K562 (cell line): ENCODE measurements at regions not wholly inside any gene's neighbourhood (a gene's known extent, or its start where the extent isn't known, plus 50 kb on each side); places are given as distances from the start of the nearest gene placed in this dataset.

Source experiments
- ATAC-seq: fragments of 200-7000 bp; cut with Tn5 transposase; 3 replicates; pipeline ENCODE4 v1.9.1; 2020; ENCODE audit warnings: moderate library complexity
- BruUV-seq: library from RNA; stranded (reverse); fragments of 400-500 nt; replicated peaks from 2 replicates; lab custom pipeline; 2021; lab: Mats Ljungman, UMichigan
- CTCF ChIA-PET: fragments of 300-600 bp; formaldehyde crosslinking; extraction: SDS; loops from one replicate; lab custom pipeline; 2021; ENCODE audit warnings: low intra/inter-chr PET ratio; lab: Yijun Ruan, JAX
- POLR2A ChIA-PET: fragments of 300-600, 350-650 bp; sonication (Branson Sonifier 250); formaldehyde crosslinking; extraction: SDS; loops from one replicate; lab custom pipeline; 2021; ENCODE audit warnings: antibody characterized with exemption, inconsistent platforms; lab: Yijun Ruan, JAX
- DNase-seq, 4 experiments: peaks; one replicate each; pipeline versions ENCODE4 v3.0.0 to v3.0.0-alpha.2; 2011 to 2018; ENCODE audit warnings: low spot score in 3 of 4, mixed read lengths in 3 of 4; ENCODE audit errors: extremely low read depth in 1 of 4
- FAIRE-seq: peaks from 2 replicates; lab custom pipeline; 2011; peaks lifted over from hg19 to GRCh38; lab: Jason Lieb, UNC
- H2AFZ ChIP-seq: 2 replicates; pipeline ENCODE4 v1.6.0; 2011; ENCODE audit warnings: low read depth, low read length, control low read depth, inconsistent platforms
- H3K27ac ChIP-seq: fragments of 200-600 bp; 3 replicates; pipeline ENCODE4 v1.8.0; 2011; ENCODE audit warnings: low read depth, mild to moderate bottlenecking, control low read depth, inconsistent platforms, low read length, moderate library complexity, mixed read lengths; ENCODE audit errors: extremely low read depth
- H3K27me3 ChIP-seq, 2 experiments: fragments of 300-600 bp in 1 of 2; 2 replicates in 1 of 2; 3 replicates in 1 of 2; pipeline versions ENCODE4 v1.6.0 to v1.8.0; 2011; ENCODE audit warnings: inconsistent platforms in 2 of 2, low read length in 2 of 2, mild to moderate bottlenecking in 1 of 2, mixed read lengths in 1 of 2, moderate library complexity in 1 of 2; ENCODE audit not compliant: control insufficient read depth in 2 of 2, insufficient read depth in 2 of 2
- H3K36me3 ChIP-seq: fragments of 300-600 bp; 3 replicates; pipeline ENCODE4 v1.8.0; 2011; ENCODE audit warnings: mild to moderate bottlenecking, low read length, inconsistent platforms; ENCODE audit not compliant: control insufficient read depth, insufficient read depth
- H3K4me1 ChIP-seq, 2 experiments: fragments of 200-600 bp in 1 of 2; replicated peaks in 1 of 2; 2 replicates in 1 of 2; 3 replicates in 1 of 2; pipeline versions ENCODE4 v1.5.1 to v1.8.0; 2011; ENCODE audit warnings: inconsistent platforms in 2 of 2, low read length in 2 of 2, mild to moderate bottlenecking in 1 of 2, mixed read lengths in 1 of 2, moderate library complexity in 1 of 2; ENCODE audit not compliant: control insufficient read depth in 2 of 2, insufficient read depth in 2 of 2
- H3K4me2 ChIP-seq: 2 replicates; pipeline ENCODE4 v1.6.1; 2011; ENCODE audit warnings: low read length, control low read depth, inconsistent platforms, mixed read lengths; ENCODE audit not compliant: insufficient read depth
- H3K4me3 ChIP-seq: fragments of 200-600 bp; sonication (generic), shearing (Covaris generic); 2 replicates; pipeline ENCODE4 v1.5.1; 2016; ENCODE audit warnings: control low read depth, inconsistent platforms
- H3K79me2 ChIP-seq: fragments of 200-600 bp; 3 replicates; pipeline ENCODE4 v1.8.0; 2011; ENCODE audit warnings: low read length, inconsistent platforms; ENCODE audit not compliant: control insufficient read depth, insufficient read depth
- H3K9ac ChIP-seq, 2 experiments: 2 replicates each; pipeline versions ENCODE4 v1.6.0 to v1.6.1; 2011; ENCODE audit warnings: low read depth in 2 of 2, low read length in 2 of 2, control low read depth in 1 of 2, inconsistent platforms in 1 of 2, mild to moderate bottlenecking in 1 of 2, mixed read lengths in 1 of 2; ENCODE audit not compliant: insufficient read depth in 1 of 2
- H3K9me1 ChIP-seq: one replicate; pipeline ENCODE4 v1.6.0; 2011; ENCODE audit warnings: inconsistent platforms, mild to moderate bottlenecking, low read length, moderate library complexity; ENCODE audit not compliant: control insufficient read depth, insufficient read depth
- H3K9me3 ChIP-seq: replicated peaks from 2 replicates; pipeline ENCODE4 v1.5.1; 2011; ENCODE audit warnings: low read depth, low read length, inconsistent platforms; ENCODE audit not compliant: control insufficient read depth, insufficient read depth
- H4K20me1 ChIP-seq: replicated peaks from 2 replicates; pipeline ENCODE4 v1.6.1; 2011; ENCODE audit warnings: low read length, inconsistent platforms, mixed read lengths; ENCODE audit not compliant: control insufficient read depth, insufficient read depth
- DDX20 ChIP-seq: fragments of 450-650 bp; IDR thresholded peaks from 2 replicates; pipeline ENCODE4 v1.6.1; 2016; ENCODE audit warnings: missing genetic modification characterization, low read depth, mild to moderate bottlenecking, missing compliant biosample characterization, moderate library complexity
- ESRRB ChIP-seq: fragments of 250-450 bp; sonication (Bioruptor Pico); IDR thresholded peaks from 2 replicates; pipeline ENCODE4 v1.5.0; 2020; ENCODE audit warnings: mild to moderate bottlenecking, moderate library complexity, borderline replicate concordance
- MED1 ChIP-seq: sonication (generic); formaldehyde crosslinking; IDR thresholded peaks from 2 replicates; pipeline ENCODE4 v1.8.1; 2023; ENCODE audit warnings: missing genetic modification reagents, borderline replicate concordance
- NR2C2 ChIP-seq, 2 experiments: fragments of 200-800 bp in 1 of 2; sonication (Bioruptor generic) in 1 of 2; sonication (generic) in 1 of 2; formaldehyde crosslinking in 1 of 2; IDR thresholded peaks; 2 replicates each; pipeline versions ENCODE4 v1.6.1 to v1.8.0; 2016 to 2022; ENCODE audit warnings: mild to moderate bottlenecking in 1 of 2, missing compliant biosample characterization in 1 of 2, missing genetic modification characterization in 1 of 2, missing genetic modification reagents in 1 of 2
- PCBP2 ChIP-seq: fragments of 200-400 bp; formaldehyde crosslinking; IDR thresholded peaks from 2 replicates; pipeline ENCODE4 v1.6.1; 2018; ENCODE audit warnings: low read length, low read depth, mild to moderate bottlenecking, moderate library complexity; ENCODE audit not compliant: poor library complexity, severe bottlenecking
- PHB2 ChIP-seq: fragments of 450-650 bp; IDR thresholded peaks from 2 replicates; pipeline ENCODE4 v1.6.1; 2017; ENCODE audit warnings: low read depth
- RFX5 ChIP-seq: IDR thresholded peaks from 2 replicates; pipeline ENCODE4 v1.6.1; 2011; ENCODE audit warnings: low read depth, mild to moderate bottlenecking, improper control_type of control experiment, low read length
- SMC3 ChIP-seq: conservative IDR thresholded peaks from 2 replicates; pipeline ENCODE4 v1.6.1; 2011; ENCODE audit warnings: low read depth, low read length, improper control_type of control experiment; ENCODE audit not compliant: insufficient read depth
- TBP ChIP-seq: optimal IDR thresholded peaks from 2 replicates; pipeline ENCODE3; 2011; ENCODE audit warnings: low read depth, low read length, improper control_type of control experiment
- WGBS: fragments of 100-300 bp; shearing (Covaris generic); methylation state at CpG from one replicate; pipeline ENCODE4 v1.1.6; 2016; ENCODE audit warnings: low coverage, mixed read lengths; ENCODE audit not compliant: insufficient coverage; ENCODE audit errors: missing lambda C conversion rate; 5-methylcytosine and 5-hydroxymethylcytosine counted together
- in situ Hi-C: fragments of 300-500 bp; cut with MboI; formaldehyde crosslinking; loops from 4 replicates; pipeline ENCODE4 v1.15.0; 2018; ENCODE audit warnings: inconsistent platforms, mixed read lengths
- intact Hi-C: fragments of 100-400 bp; cut with micrococcal nuclease; formaldehyde crosslinking; loops from 2 replicates; pipeline ENCODE4 v1.14.2; 2022
- TF ChIP-seq, protein P1 (sequence below), 2 experiments: fragments of 450-650 bp; IDR thresholded peaks; 2 replicates each; pipeline ENCODE4 v1.6.1; 2016; ENCODE audit warnings: mild to moderate bottlenecking in 2 of 2, borderline replicate concordance in 1 of 2, low read depth in 1 of 2, moderate library complexity in 1 of 2
- TF ChIP-seq, protein P2 (sequence below): fragments of 200-800 bp; sonication (Bioruptor generic); IDR thresholded peaks from 2 replicates; pipeline ENCODE4 v1.6.1; 2017; ENCODE audit warnings: missing genetic modification characterization, missing compliant biosample characterization

DNA sequence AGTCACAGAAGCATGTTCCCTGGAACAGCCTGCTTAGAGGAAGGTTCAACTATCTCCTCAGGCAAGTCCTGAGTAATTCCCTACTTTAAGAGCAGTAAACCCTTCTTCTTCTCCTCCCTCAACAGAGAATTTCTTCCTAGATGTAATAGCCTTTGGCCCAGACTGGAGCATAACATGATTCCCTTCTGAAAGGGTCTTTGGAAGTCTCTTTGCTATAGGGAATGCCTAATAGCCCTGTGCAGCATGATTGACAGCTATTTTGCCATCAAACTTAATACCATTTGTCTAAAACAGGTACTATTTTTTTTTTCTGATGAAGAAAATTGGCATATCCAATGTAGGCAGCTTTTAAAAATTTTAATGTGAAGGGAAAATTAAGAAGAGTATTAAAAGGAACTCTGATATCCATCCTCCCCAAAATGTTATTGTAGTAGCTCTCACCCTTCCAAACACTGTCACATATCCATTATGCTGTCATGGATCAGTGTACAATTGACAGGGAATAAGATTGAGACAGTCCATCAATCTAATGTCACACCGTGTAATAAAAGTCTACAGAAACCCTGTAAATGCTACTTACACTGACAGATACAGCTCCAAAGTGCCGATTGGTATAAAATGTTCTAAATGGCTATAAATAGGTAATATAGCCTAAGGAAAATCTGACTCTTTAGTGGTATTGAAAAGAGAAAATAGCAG is 884.6 kb downstream of the TTLL7 start:
- in situ Hi-C loops = no loop called here
- BruUV-seq = no TSS peak
- POLR2A ChIA-PET = no interaction called here
- TF ChIP-seq TBP (no peak), PHB2 (no peak), RFX5 (no peak), MED1 (CRISPR knock-in tag) (no peak), PCBP2 (no peak), NR2C2 (CRISPR knock-in tag; IDR thresholded peaks at IDR 0.05) (no peak), NR2C2 (tag; IDR thresholded peaks at IDR 0.05) (no peak), ESRRB (CRISPR knock-in tag) (no peak), SMC3 (no peak), DDX20 (tag) (no peak)
- TF ChIP-seq, protein P1, sequence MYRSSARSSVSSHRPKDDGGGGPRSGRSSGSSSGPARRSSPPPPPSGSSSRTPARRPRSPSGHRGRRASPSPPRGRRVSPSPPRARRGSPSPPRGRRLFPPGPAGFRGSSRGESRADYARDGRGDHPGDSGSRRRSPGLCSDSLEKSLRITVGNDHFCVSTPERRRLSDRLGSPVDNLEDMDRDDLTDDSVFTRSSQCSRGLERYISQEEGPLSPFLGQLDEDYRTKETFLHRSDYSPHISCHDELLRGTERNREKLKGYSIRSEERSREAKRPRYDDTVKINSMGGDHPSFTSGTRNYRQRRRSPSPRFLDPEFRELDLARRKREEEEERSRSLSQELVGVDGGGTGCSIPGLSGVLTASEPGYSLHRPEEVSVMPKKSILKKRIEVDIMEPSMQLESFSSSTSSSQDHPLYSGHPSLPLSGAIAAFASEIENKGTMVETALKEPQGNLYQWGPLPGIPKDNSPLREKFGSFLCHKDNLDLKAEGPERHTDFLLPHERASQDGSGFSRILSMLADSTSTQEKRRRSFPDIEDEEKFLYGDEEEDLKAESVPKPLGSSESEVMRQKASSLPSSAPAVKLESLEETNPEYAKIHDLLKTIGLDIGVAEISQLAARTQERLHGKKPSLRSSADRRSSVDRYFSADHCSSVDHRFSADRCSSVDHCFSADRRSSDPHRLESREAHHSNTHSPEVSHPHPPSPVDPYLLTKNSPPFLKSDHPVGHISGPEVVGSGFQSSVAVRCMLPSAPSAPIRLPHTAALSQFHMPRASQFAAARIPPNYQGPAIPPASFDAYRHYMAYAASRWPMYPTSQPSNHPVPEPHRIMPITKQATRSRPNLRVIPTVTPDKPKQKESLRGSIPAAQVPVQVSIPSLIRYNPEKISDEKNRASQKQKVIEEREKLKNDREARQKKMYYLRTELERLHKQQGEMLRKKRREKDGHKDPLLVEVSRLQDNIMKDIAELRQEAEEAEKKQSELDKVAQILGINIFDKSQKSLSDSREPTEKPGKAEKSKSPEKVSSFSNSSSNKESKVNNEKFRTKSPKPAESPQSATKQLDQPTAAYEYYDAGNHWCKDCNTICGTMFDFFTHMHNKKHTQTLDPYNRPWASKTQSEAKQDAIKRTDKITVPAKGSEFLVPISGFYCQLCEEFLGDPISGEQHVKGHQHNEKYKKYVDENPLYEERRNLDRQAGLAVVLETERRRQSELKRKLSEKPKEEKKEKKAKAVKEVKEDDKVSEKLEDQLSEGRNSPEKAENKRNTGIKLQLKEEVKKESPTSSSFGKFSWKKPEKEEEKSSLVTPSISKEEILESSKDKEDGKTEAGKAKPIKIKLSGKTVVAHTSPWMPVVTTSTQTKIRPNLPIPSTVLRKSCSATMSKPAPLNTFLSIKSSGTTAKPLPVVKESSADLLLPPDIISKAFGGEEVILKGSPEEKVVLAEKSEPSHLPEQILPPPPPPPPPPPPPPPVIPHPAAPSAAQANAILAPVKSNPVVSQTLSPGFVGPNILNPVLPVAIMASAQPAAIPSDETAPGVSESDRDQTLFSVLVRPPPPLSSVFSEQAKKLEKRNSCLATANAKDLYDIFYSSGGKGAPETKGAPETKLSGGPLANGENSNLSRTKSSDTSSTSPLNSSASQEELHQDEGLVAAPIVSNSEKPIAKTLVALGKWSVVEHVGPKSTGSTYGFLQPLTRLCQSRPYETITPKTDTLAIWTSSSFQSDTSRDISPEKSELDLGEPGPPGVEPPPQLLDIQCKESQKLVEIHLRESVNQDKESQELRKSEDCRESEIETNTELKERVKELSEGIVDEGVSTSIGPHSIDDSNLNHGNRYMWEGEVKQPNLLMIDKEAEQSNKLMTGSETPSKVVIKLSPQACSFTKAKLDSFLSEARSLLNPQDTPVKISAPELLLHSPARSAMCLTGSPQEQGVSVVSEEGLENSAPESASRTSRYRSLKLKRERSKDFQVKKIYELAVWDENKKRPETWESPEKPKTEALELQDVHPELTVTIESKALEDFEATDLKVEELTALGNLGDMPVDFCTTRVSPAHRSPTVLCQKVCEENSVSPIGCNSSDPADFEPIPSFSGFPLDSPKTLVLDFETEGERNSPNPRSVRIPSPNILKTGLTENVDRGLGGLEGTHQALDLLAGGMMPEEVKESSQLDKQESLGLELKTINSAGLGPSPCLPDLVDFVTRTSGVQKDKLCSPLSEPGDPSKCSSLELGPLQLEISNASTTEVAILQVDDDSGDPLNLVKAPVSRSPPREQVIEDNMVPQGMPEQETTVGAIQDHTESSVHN (IDR thresholded peaks at IDR 0.05; ENCODE audit: borderline replicate concordance in 1 of 2, low read depth in 1 of 2) = no peak
- TF ChIP-seq, protein P2, sequence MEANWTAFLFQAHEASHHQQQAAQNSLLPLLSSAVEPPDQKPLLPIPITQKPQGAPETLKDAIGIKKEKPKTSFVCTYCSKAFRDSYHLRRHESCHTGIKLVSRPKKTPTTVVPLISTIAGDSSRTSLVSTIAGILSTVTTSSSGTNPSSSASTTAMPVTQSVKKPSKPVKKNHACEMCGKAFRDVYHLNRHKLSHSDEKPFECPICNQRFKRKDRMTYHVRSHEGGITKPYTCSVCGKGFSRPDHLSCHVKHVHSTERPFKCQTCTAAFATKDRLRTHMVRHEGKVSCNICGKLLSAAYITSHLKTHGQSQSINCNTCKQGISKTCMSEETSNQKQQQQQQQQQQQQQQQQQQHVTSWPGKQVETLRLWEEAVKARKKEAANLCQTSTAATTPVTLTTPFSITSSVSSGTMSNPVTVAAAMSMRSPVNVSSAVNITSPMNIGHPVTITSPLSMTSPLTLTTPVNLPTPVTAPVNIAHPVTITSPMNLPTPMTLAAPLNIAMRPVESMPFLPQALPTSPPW (CRISPR knock-in tag) = no peak

More for the DNA sequence above, 884.6 kb downstream of the TTLL7 start:
- no peak overlapping the region for H3K4me2 ChIP-seq
- no peaks in the 10 kb centered on the region for H4K20me1 ChIP-seq
- no peaks in the 10 kb centered on the region for H3K79me2 ChIP-seq
- FAIRE-seq (no peak), DNase-seq (no peak), ATAC-seq (no peak)
- H3K9ac ChIP-seq = no peak overlapping the region
- H3K4me3 ChIP-seq = no peak overlapping the region
- no peak overlapping the region for H2AFZ ChIP-seq
- H3K9me1 ChIP-seq = no peaks in the 10 kb centered on the region
- H3K27me3 ChIP-seq = no peaks in the 10 kb centered on the region
- WGBS = 0% methylated on average over 2 of the region's 2 CpGs
- H3K27ac ChIP-seq = no peak overlapping the region
- H3K36me3 ChIP-seq = no peaks in the 10 kb centered on the region
- H3K4me1 ChIP-seq = no peaks in the 10 kb centered on the region
- intact Hi-C loops = no loop called here
- no peaks in the 10 kb centered on the region; the same call in 1 of the 2 replicates for H3K9me3 ChIP-seq
- CTCF ChIA-PET = no interaction called here
